MM.1S (cell line): ENCODE measurements at regions not wholly inside any gene's neighbourhood (a gene's known extent, or its start where the extent isn't known, plus 50 kb on each side); places are given as distances from the start of the nearest gene placed in this dataset.

ENCODE experiments used
- DNase-seq: peaks from one replicate; pipeline ENCODE4 v3.0.0-alpha.2; 2015
- H2AFZ ChIP-seq: fragments of 300-600 bp; sonication (generic); 2 replicates; pipeline ENCODE4 v1.6.0; 2016; ENCODE audit warnings: antibody characterized with exemption, low read length
- H3F3A ChIP-seq: fragments of 300-600 bp; sonication (generic); 2 replicates; pipeline ENCODE4 v1.6.1; 2016; ENCODE audit warnings: mild to moderate bottlenecking, antibody characterized with exemption, low read length, moderate library complexity, mixed read lengths; ENCODE audit not compliant: insufficient read depth
- H3K27ac ChIP-seq: fragments of 300-600 bp; sonication (generic); 2 replicates; pipeline ENCODE4 v1.5.1; 2016; ENCODE audit warnings: mild to moderate bottlenecking, low read length
- H3K27me3 ChIP-seq: fragments of 300-600 bp; sonication (generic); replicated peaks from 2 replicates; pipeline ENCODE4 v1.6.0; 2016; ENCODE audit warnings: low read length; ENCODE audit not compliant: insufficient read depth
- H3K36me3 ChIP-seq: fragments of 300-600 bp; sonication (generic); replicated peaks from 2 replicates; pipeline ENCODE4 v1.6.1; 2016; ENCODE audit warnings: mild to moderate bottlenecking, low read length, mixed read lengths; ENCODE audit not compliant: insufficient read depth
- H3K4me1 ChIP-seq: fragments of 300-600 bp; sonication (generic); 2 replicates; pipeline ENCODE4 v1.6.1; 2016; ENCODE audit warnings: low read length, mixed read lengths
- H3K4me2 ChIP-seq: fragments of 300-600 bp; sonication (generic); 2 replicates; pipeline ENCODE4 v1.6.0; 2016; ENCODE audit warnings: low read depth, low read length
- H3K4me3 ChIP-seq: fragments of 300-600 bp; sonication (generic); 2 replicates; pipeline ENCODE4 v1.5.1; 2016; ENCODE audit warnings: low read length, mixed read lengths
- H3K79me2 ChIP-seq: fragments of 300-600 bp; sonication (generic); 2 replicates; pipeline ENCODE4 v1.6.1; 2016; ENCODE audit warnings: mixed run types, low read length, mixed read lengths
- H3K9ac ChIP-seq: fragments of 300-600 bp; sonication (generic); 2 replicates; pipeline ENCODE4 v1.6.1; 2016; ENCODE audit warnings: low read length, mixed read lengths
- H3K9me2 ChIP-seq: fragments of 300-600 bp; sonication (generic); replicated peaks from 2 replicates; pipeline ENCODE4 v1.6.1; 2016; ENCODE audit warnings: mild to moderate bottlenecking, low read length, mixed read lengths; ENCODE audit not compliant: insufficient read depth
- H3K9me3 ChIP-seq: fragments of 300-600 bp; sonication (generic); replicated peaks from 2 replicates; pipeline ENCODE4 v1.6.1; 2016; ENCODE audit warnings: mild to moderate bottlenecking, low read length, mixed read lengths; ENCODE audit not compliant: insufficient read depth
- H4K20me1 ChIP-seq: fragments of 300-600 bp; sonication (generic); 2 replicates; pipeline ENCODE4 v1.6.1; 2016; ENCODE audit warnings: mild to moderate bottlenecking, low read length, moderate library complexity, mixed read lengths; ENCODE audit not compliant: insufficient read depth
- CTCF ChIP-seq: fragments of 300-600 bp; sonication (generic); IDR thresholded peaks from 2 replicates; pipeline ENCODE4 v1.5.1; 2016; ENCODE audit warnings: antibody characterized with exemption, low read length, mixed read lengths
- EZH2 ChIP-seq: fragments of 300-600 bp; sonication (generic); optimal IDR thresholded peaks from 2 replicates; pipeline ENCODE3; 2017; ENCODE audit warnings: low read depth, mild to moderate bottlenecking, antibody characterized with exemption, low read length, mixed read lengths
- EZH2phosphoT487 ChIP-seq: fragments of 300-600 bp; sonication (generic); IDR thresholded peaks from 2 replicates; pipeline ENCODE4 v1.6.1; 2018; ENCODE audit warnings: antibody characterized with exemption, low read length

- peaks cover 11% of the 10 kb centered on the region for H3K36me3 ChIP-seq
- H3K9ac ChIP-seq = no peak overlapping the region
- no peaks in the 10 kb centered on the region for H3K79me2 ChIP-seq
Measured at GRCh38 chr15:25068696-25069095, 113.9 kb downstream of the SNRPN start.

GRCh38 chr15:25070353-25070963 is 115.7 kb downstream of the SNRPN start:
- Histone ChIP-seq H4K20me1 (no peaks in the 10 kb centered on the region), H3K4me3 (no peak overlapping the region), H3F3A (no peaks in the 10 kb centered on the region), H2AFZ (no peak overlapping the region), H3K27ac (no peak overlapping the region), H3K27me3 (no peaks in the 10 kb centered on the region), H3K79me2 (no peaks in the 10 kb centered on the region), H3K9ac (no peak overlapping the region), H3K4me2 (no peak overlapping the region), H3K36me3 (peaks cover 13% of the 10 kb centered on the region), H3K9me3 (no peaks in the 10 kb centered on the region; the same call in 1 of the 2 replicates), H3K4me1 (no peaks in the 10 kb centered on the region), H3K9me2 (no peaks in the 10 kb centered on the region)
- DNase-seq = no peak
- TF ChIP-seq EZH2 (no peak), CTCF (no peak), EZH2phosphoT487 (no peak)

More at GRCh38 chr15:25068696-25069095, 113.9 kb downstream of the SNRPN start:
- H3K4me3 ChIP-seq = no peak overlapping the region
- no peak overlapping the region for H3K4me2 ChIP-seq
- TF ChIP-seq CTCF (no peak), EZH2phosphoT487 (no peak), EZH2 (no peak)
- no peak for DNase-seq
- H3K9me2 ChIP-seq = no peaks in the 10 kb centered on the region
- no peaks in the 10 kb centered on the region for H3K27me3 ChIP-seq
- H3F3A ChIP-seq = no peaks in the 10 kb centered on the region
- no peaks in the 10 kb centered on the region; the same call in 1 of the 2 replicates for H3K9me3 ChIP-seq
- H4K20me1 ChIP-seq = no peaks in the 10 kb centered on the region
- no peaks in the 10 kb centered on the region for H3K4me1 ChIP-seq
- no peak overlapping the region for H2AFZ ChIP-seq
- H3K27ac ChIP-seq = no peak overlapping the region

GRCh38 chr15:25072857-25073476 is 118.2 kb downstream of the SNRPN start:
- no peak for DNase-seq
- no peaks in the 10 kb centered on the region for H3F3A ChIP-seq
- no peaks in the 10 kb centered on the region for H3K4me1 ChIP-seq
- no peaks in the 10 kb centered on the region for H4K20me1 ChIP-seq
- H3K27ac ChIP-seq = no peak overlapping the region
- H2AFZ ChIP-seq = no peak overlapping the region
- H3K9me3 ChIP-seq = no peaks in the 10 kb centered on the region; the same call in 1 of the 2 replicates
- H3K36me3 ChIP-seq = peaks cover 16% of the 10 kb centered on the region
- H3K27me3 ChIP-seq = no peaks in the 10 kb centered on the region
- no peak overlapping the region for H3K4me2 ChIP-seq
- H3K79me2 ChIP-seq = no peaks in the 10 kb centered on the region
- H3K4me3 ChIP-seq = no peak overlapping the region
- H3K9me2 ChIP-seq = no peaks in the 10 kb centered on the region
- no peak overlapping the region for H3K9ac ChIP-seq
- TF ChIP-seq EZH2phosphoT487 (no peak), CTCF (no peak), EZH2 (no peak)
